Spleen (tissue), 11 donors: ENCODE measurements at regions not wholly inside any gene's neighbourhood (a gene's known extent, or its start where the extent isn't known, plus 50 kb on each side); places are given as distances from the start of the nearest gene placed in this dataset.
"Not testable (repeated sequence)": the region's sequence is repeated elsewhere in the genome, so short reads cannot be mapped to it uniquely, and the experiment has no call there.

ENCODE experiments used
- DNase-seq: peaks from one replicate; pipeline ENCODE4 v3.0.0-alpha.2; 2020
- H3K27ac ChIP-seq, 8 donors: fragments of 200-600 bp; sonication (generic) in 7 of 8; 1 replicate in 4 of 8; 2 replicates in 4 of 8; pipeline versions ENCODE4 v1.5.0 to v1.8.0; 2016 to 2021; ENCODE audit warnings: inconsistent platforms in 4 of 8, mild to moderate bottlenecking in 4 of 8, moderate library complexity in 1 of 8
- H3K27me3 ChIP-seq, 7 donors: fragments of 200-600 bp; sonication (generic) in 6 of 7; replicated peaks in 1 of 7; 1 replicate in 4 of 7; 2 replicates in 3 of 7; pipeline versions ENCODE4 v1.5.0 to v1.8.0; 2016 to 2021; ENCODE audit warnings: inconsistent platforms in 3 of 7, mild to moderate bottlenecking in 1 of 7
- H3K36me3 ChIP-seq, 6 donors: fragments of 200-600 bp; sonication (generic) in 5 of 6; 1 replicate in 4 of 6; 2 replicates in 2 of 6; pipeline versions ENCODE4 v1.5.0 to v1.8.0; 2016 to 2021; ENCODE audit warnings: inconsistent platforms in 2 of 6
- H3K4me1 ChIP-seq, 6 donors: fragments of 200-600 bp; sonication (generic) in 5 of 6; 1 replicate in 3 of 6; 2 replicates in 3 of 6; pipeline versions ENCODE4 v1.5.0 to v1.8.0; 2016 to 2021; ENCODE audit warnings: inconsistent platforms in 3 of 6
- H3K4me3 ChIP-seq, 8 donors: fragments of 200-600 bp; sonication (generic) in 7 of 8; 1 replicate in 4 of 8; 2 replicates in 4 of 8; pipeline versions ENCODE4 v1.5.0 to v1.8.0; 2016 to 2021; ENCODE audit warnings: inconsistent platforms in 4 of 8, mild to moderate bottlenecking in 4 of 8, moderate library complexity in 2 of 8
- H3K9me3 ChIP-seq, 8 donors: fragments of 200-600 bp; sonication (generic) in 7 of 8; 1 replicate in 4 of 8; 2 replicates in 4 of 8; pipeline versions ENCODE4 v1.5.0 to v1.8.0; 2016 to 2021; ENCODE audit warnings: inconsistent platforms in 4 of 8
- POLR2A ChIP-seq, 3 donors: fragments of 450-650 bp; IDR thresholded peaks; one replicate each; pipeline ENCODE4 v1.5.1; 2017; ENCODE audit warnings: antibody characterized with exemption in 3 of 3, mild to moderate bottlenecking in 1 of 3
- POLR2AphosphoS5 ChIP-seq, 3 donors: sonication (generic); formaldehyde crosslinking; IDR thresholded peaks; one replicate each; pipeline ENCODE4 v1.5.1; 2017; ENCODE audit warnings: antibody characterized with exemption in 3 of 3
- WGBS, 5 donors: extraction: QIAGEN DNeasy Blood & Tissue Kit in 3 of 5; methylation state at CpG; one replicate each; pipeline versions ENCODE4 v1.1.5 to v1.1.7; 2013 to 2018; 5-methylcytosine and 5-hydroxymethylcytosine counted together
- intact Hi-C: fragments of 100-400 bp; cut with DNase I; formaldehyde crosslinking; loops from one replicate; pipeline ENCODE4 v1.15.0; 2023; ENCODE audit warnings: low total_unique reads
- TF ChIP-seq, protein P1 (sequence below), 11 experiments: fragments of 200-600 bp in 7 of 11; fragments of 450-650 bp in 4 of 11; sonication (generic) in 4 of 11; IDR thresholded peaks in 8 of 11; conservative IDR thresholded peaks in 3 of 11; 1 replicate in 7 of 11; 2 replicates in 4 of 11; pipeline versions ENCODE4 v1.4.0 to v1.8.0; 2016 to 2021; ENCODE audit warnings: antibody characterized with exemption in 11 of 11, inconsistent platforms in 4 of 11, mild to moderate bottlenecking in 1 of 11
- donor health status: healthy with polysubstance abuse.
- donor health status: DM: no; HTN: no; CAD: no; lungs with moderate emphysema.
- donor health status: DM: no; HTN: no; CAD: no.
- donor health status: Bipolar disorder and iron deficiency.
- donor health status: healthy.
- donor health status: DM: no; HTN: no; CAD: no.
- donor health status: DM: yes; HTN: yes; CAD: no.

DNA sequence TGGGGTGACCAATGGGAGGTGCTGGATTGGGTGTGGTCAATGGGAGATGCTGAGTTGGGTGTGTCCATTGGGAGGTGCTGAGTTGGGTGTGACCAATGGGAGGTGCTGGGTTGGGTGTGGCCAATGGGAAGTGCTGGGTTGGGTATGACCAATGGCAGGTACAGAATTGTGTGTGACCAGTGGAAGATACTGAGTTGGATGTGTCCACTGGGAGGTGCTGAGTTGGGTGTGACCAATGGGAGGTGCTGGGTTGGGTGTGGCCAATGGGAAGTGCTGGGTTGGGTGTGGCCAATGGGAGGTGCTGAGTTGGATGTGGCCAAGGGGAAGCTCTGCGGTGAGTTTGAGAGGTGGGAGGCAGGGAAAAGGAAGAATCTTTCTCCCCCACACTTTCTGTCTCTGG, 250.0 kb upstream of the PROK2 start:
- DNase-seq, result no peak
- Histone ChIP-seq H3K4me1 (peaks cover 0 to 28% (median 12%) of the 10 kb centered on the region in 6 donors), H3K4me3 (no peak overlapping the region), H3K36me3 (no peaks in the 10 kb centered on the region), H3K9me3 (no peaks in the 10 kb centered on the region), H3K27ac (no peak overlapping the region), H3K27me3 (no peaks in the 10 kb centered on the region)
- WGBS, 5 donors, result 67 to 85% (median 78%) methylated on average over 1 of the region's 1 CpG
- TF ChIP-seq POLR2A (IDR thresholded peaks at IDR 0.05), result no peak
- no peak for TF ChIP-seq POLR2AphosphoS5 (IDR thresholded peaks at IDR 0.05)
- TF ChIP-seq, protein P1, sequence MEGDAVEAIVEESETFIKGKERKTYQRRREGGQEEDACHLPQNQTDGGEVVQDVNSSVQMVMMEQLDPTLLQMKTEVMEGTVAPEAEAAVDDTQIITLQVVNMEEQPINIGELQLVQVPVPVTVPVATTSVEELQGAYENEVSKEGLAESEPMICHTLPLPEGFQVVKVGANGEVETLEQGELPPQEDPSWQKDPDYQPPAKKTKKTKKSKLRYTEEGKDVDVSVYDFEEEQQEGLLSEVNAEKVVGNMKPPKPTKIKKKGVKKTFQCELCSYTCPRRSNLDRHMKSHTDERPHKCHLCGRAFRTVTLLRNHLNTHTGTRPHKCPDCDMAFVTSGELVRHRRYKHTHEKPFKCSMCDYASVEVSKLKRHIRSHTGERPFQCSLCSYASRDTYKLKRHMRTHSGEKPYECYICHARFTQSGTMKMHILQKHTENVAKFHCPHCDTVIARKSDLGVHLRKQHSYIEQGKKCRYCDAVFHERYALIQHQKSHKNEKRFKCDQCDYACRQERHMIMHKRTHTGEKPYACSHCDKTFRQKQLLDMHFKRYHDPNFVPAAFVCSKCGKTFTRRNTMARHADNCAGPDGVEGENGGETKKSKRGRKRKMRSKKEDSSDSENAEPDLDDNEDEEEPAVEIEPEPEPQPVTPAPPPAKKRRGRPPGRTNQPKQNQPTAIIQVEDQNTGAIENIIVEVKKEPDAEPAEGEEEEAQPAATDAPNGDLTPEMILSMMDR (IDR thresholded peaks at IDR 0.05 in 8 of 11, conservative IDR thresholded peaks at IDR 0.05 in 3 of 11), result no peak
- intact Hi-C loops, result no loop called here

DNA sequence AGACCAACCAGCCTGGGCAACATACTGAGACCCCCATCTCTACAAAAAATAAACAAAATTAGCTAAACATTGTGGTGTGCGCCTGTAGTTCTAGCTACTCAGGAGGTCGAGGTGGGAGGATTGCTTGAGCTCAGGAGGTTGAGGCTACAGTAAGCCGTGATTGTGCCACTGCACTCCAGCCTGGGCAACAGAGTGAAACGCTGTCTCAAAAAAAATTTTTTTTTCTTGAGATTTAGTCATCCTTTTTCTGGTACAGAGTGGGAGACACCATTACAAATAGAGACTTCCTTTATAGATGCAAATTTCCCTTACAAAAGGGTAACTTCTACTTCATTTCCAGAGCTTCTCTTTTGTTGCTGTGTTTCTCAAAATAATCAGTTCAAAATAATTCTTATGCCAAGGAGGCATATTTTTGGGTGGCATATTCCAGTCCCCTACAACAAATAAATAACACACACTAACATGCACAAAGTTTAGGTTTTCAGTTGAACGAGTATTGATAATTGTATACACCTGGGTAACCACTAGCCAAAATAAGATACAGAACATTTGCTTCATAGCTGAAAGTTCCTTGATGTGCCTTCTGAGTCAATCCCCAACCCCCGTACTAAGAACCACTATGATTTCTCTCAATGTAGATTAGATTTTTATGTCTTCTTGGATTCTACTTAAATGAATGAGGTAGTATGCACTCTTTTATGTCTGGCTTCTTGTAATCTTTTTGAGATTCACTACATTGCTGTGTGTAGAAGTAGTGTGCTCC, 248.9 kb upstream of the PROK2 start:
- H3K36me3 ChIP-seq, result no peaks in the 10 kb centered on the region
- peaks cover 0 to 28% (median 12%) of the 10 kb centered on the region in 6 donors for H3K4me1 ChIP-seq
- H3K4me3 ChIP-seq, result no peak overlapping the region
- intact Hi-C loops, result no loop called here
- no peaks in the 10 kb centered on the region for H3K9me3 ChIP-seq
- H3K27ac ChIP-seq, result no peak overlapping the region
- TF ChIP-seq POLR2AphosphoS5 (IDR thresholded peaks at IDR 0.05) (no peak), POLR2A (IDR thresholded peaks at IDR 0.05) (no peak)
- TF ChIP-seq, protein P1 (IDR thresholded peaks at IDR 0.05 in 8 of 11, conservative IDR thresholded peaks at IDR 0.05 in 3 of 11), result no peak
- 74 to 82% (median 75%) methylated on average over 6 of the region's 6 CpGs for WGBS, 5 donors
- no peaks in the 10 kb centered on the region for H3K27me3 ChIP-seq
- DNase-seq, result no peak

DNA sequence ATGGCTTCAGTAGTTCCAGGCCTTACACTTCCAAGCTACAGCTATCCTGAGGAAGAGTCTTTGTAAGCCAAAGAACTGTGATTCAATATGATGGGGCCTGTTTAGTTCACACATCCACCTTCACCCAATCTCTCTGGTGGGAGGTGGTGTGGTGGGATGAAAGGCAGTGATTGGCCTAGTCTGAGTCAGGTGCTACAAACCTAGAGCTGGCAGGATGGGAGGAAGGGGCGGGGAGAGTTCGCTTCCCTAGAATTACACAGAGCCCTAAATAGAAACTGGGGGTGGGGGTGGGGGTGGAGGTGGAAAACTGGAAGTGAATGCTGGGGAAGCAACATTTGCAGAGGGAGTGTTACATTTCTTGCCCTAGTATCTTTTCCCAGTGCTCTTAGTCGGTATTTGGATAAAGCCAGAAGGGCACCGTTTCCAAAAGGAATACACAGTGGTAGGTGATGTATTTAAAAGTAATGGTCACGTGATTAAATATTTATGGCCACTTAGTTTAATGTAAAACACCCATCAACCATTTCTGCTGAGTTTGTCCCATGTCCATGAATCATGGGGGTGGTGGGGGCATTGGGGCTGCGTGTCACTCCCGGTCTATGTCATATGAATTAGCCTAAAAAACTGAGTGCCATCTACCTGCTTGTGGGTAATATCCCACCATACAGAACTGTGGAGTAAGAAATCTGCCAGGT, 247.6 kb upstream of the PROK2 start:
- no peaks in the 10 kb centered on the region for H3K27me3 ChIP-seq
- H3K4me3 ChIP-seq, result no peak overlapping the region
- TF ChIP-seq, protein P1 (IDR thresholded peaks at IDR 0.05 in 8 of 11, conservative IDR thresholded peaks at IDR 0.05 in 3 of 11), result no peak
- no peak for TF ChIP-seq POLR2A (IDR thresholded peaks at IDR 0.05)
- no peak for TF ChIP-seq POLR2AphosphoS5 (IDR thresholded peaks at IDR 0.05)
- DNase-seq, result no peak
- peak overlapping the region in 1 of 8 donors; percentile 8 for H3K27ac ChIP-seq
- 83 to 85% (median 85%) methylated on average over 7 of the region's 7 CpGs for WGBS, 5 donors
- H3K4me1 ChIP-seq, result peaks cover 0 to 28% (median 12%) of the 10 kb centered on the region in 6 donors
- no peaks in the 10 kb centered on the region for H3K36me3 ChIP-seq
- no peaks in the 10 kb centered on the region for H3K9me3 ChIP-seq
- intact Hi-C loops, result no loop called here

DNA sequence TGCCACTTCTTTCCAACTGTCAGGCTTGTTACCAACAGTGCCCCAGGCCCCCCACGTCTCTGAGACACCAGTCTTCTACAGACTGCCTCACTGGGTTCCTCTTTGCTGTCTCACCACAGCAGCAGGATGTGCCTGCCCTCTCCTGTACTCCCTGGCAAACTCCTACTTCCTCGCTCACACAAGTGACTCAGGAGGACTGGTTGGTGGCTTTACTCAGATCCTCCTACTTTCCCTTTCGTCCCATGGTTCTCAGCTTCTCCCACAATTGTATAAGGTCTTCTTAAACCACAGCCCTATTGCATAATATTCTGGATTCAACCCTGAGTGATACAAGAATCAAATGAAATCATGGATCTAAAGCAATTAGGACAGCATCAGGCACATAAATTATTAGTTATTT, 246.6 kb upstream of the PROK2 start:
- Histone ChIP-seq H3K9me3 (no peaks in the 10 kb centered on the region), H3K27ac (peak overlapping the region in 1 of 8 donors; percentile 8), H3K4me3 (no peak overlapping the region), H3K36me3 (no peaks in the 10 kb centered on the region), H3K27me3 (no peaks in the 10 kb centered on the region), H3K4me1 (peaks cover 0 to 28% (median 12%) of the 10 kb centered on the region in 6 donors)
- peak; percentile 73 for DNase-seq
- intact Hi-C loops, result no loop called here
- WGBS, 5 donors, result 31 to 49% (median 41%) methylated on average over 3 of the region's 3 CpGs
- TF ChIP-seq, protein P1 (IDR thresholded peaks at IDR 0.05 in 8 of 11, conservative IDR thresholded peaks at IDR 0.05 in 3 of 11), result peak in 1 of 11 experiments; percentile 11
- TF ChIP-seq POLR2AphosphoS5 (IDR thresholded peaks at IDR 0.05), result no peak

DNA sequence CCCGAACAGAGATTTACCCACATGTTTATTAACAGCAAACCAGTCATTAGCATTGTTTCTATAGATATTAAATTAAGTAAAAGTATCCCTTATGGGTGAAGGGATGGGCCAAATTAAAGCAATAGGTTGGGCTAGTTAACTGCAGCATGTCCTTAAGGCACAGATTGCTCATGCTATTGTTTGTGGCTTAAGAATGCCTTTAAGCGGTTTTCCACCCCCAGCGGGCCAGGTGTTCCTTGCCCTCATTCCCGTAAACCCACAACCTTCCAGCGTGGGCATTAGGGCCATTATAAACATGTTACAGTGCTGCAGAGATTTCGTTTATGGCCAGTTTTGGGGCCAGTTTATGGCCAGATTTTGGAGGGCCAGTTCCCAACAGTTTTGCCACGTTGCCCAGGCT, 245.3 kb upstream of the PROK2 start:
- 88 to 96% (median 94%) methylated on average over 7 of the region's 7 CpGs for WGBS, 5 donors
- DNase-seq, H3K27me3 ChIP-seq, H3K36me3 ChIP-seq, H3K9me3 ChIP-seq, H3K4me3 ChIP-seq, H3K27ac ChIP-seq, intact Hi-C loops: not testable (repeated sequence)
- H3K4me1 ChIP-seq, result peaks cover 0 to 28% (median 12%) of the 10 kb centered on the region in 6 donors

DNA sequence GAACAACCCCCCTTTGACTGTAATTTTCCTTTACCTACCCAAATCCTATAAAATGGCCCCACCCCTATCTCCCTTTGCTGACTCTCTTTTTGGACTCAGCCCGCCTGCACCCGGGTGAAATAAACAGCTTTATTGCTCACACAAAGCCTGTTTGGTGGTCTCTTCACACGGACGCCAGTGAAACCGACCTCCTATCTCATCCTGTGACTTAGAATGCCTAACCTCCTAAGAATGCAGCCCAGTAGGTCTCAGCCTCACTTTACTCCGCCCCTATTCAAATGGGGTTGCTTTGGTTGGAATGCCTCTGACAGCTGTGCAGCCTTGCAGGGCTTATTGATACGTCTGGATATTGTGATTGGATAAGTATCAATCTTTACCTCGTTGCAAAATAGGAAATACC, 243.8 kb upstream of the PROK2 start:
- not testable (repeated sequence) for H3K27ac ChIP-seq

More for the DNA sequence above, 243.8 kb upstream of the PROK2 start:
- intact Hi-C loops, H3K4me3 ChIP-seq, DNase-seq, H3K27me3 ChIP-seq, H3K36me3 ChIP-seq, H3K9me3 ChIP-seq: not testable (repeated sequence)
- 82 to 90% (median 89%) methylated on average over 8 of the region's 8 CpGs for WGBS, 5 donors
- H3K4me1 ChIP-seq, result peaks cover 0 to 28% (median 12%) of the 10 kb centered on the region in 6 donors
